LHCN-M2 (cell line): ENCODE measurements at regions not wholly inside any gene's neighbourhood (a gene's known extent, or its start where the extent isn't known, plus 50 kb on each side); places are given as distances from the start of the nearest gene placed in this dataset.

ENCODE experiments used
- DNase-seq: peaks from one replicate; pipeline ENCODE4 v3.0.0-alpha.2; 2012; ENCODE audit warnings: low read depth

- DNase-seq: no peak
Observed at GRCh38 chr4:53694666-53695065, 103.4 kb upstream of the LNX1 start.

- DNase-seq: no peak
Observed at GRCh38 chr4:53693909-53694308, 102.6 kb upstream of the LNX1 start.

- no peak for DNase-seq
Observed at GRCh38 chr4:53693408-53693807, 102.1 kb upstream of the LNX1 start.

GRCh38 chr4:53688186-53688790, 97.0 kb upstream of the LNX1 start:
- peak; percentile 99 for DNase-seq

- peak; percentile 9 for DNase-seq
Observed at GRCh38 chr4:53686521-53686920, 95.2 kb upstream of the LNX1 start.

- DNase-seq: no peak
Observed at GRCh38 chr4:53684136-53685130, 93.1 kb upstream of the LNX1 start.

GRCh38 chr4:53682908-53683307, 91.6 kb upstream of the LNX1 start:
- DNase-seq: no peak

- peak; percentile 10 for DNase-seq
Observed at GRCh38 chr4:53682196-53682595, 90.9 kb upstream of the LNX1 start.

- DNase-seq: no peak
Observed at GRCh38 chr4:53680598-53680997, 89.3 kb upstream of the LNX1 start.

- peak; percentile 20 for DNase-seq
Observed at GRCh38 chr4:53680168-53680567, 88.9 kb upstream of the LNX1 start.

- peak; percentile 66 for DNase-seq
Observed at GRCh38 chr4:53676402-53676871, 85.2 kb upstream of the LNX1 start.

GRCh38 chr4:53674903-53675302, 83.6 kb upstream of the LNX1 start:
- DNase-seq: no peak

GRCh38 chr4:53672873-53673272, 81.6 kb upstream of the LNX1 start:
- no peak for DNase-seq

GRCh38 chr4:53671757-53672156, 80.5 kb upstream of the LNX1 start:
- DNase-seq: no peak

GRCh38 chr4:53659737-53660136, 68.5 kb upstream of the LNX1 start:
- DNase-seq: no peak

GRCh38 chr4:53659112-53659511, 67.8 kb upstream of the LNX1 start:
- no peak for DNase-seq

- no peak for DNase-seq
Observed at GRCh38 chr4:53658029-53658428, 66.7 kb upstream of the LNX1 start.

- peak; percentile 57 for DNase-seq
Observed at GRCh38 chr4:53656421-53656981, 65.2 kb upstream of the LNX1 start.

GRCh38 chr4:53654300-53654758, 63.0 kb upstream of the LNX1 start:
- peak; percentile 18 for DNase-seq

GRCh38 chr4:53653484-53654053, 62.3 kb upstream of the LNX1 start:
- DNase-seq: peak; percentile 65

GRCh38 chr4:53651156-53651735, 60.0 kb upstream of the LNX1 start:
- no peak for DNase-seq

GRCh38 chr4:53649357-53649756, 58.1 kb upstream of the LNX1 start:
- DNase-seq: no peak
